Type B pancreatic cell (in vitro differentiated cells): ENCODE measurements at regions not wholly inside any gene's neighbourhood (a gene's known extent, or its start where the extent isn't known, plus 50 kb on each side); places are given as distances from the start of the nearest gene placed in this dataset.
A peak's percentile ranks its signal among the peaks of the same experiment; 100 is the strongest.

Source experiments
- DNase-seq: peaks from one replicate; pipeline ENCODE4 v3.0.0; 2021; ENCODE audit warnings: mixed read lengths; ENCODE audit not compliant: unreplicated experiment; ENCODE audit errors: extremely low spot score
- H3K27ac Mint-ChIP-seq: 2 replicates; pipeline ENCODE4 v1.8.0; 2021; ENCODE audit warnings: mild to moderate bottlenecking, mixed read lengths
- H3K27me3 Mint-ChIP-seq: 2 replicates; pipeline ENCODE4 v1.8.0; 2021; ENCODE audit warnings: mixed read lengths
- H3K36me3 Mint-ChIP-seq: 2 replicates; pipeline ENCODE4 v1.8.0; 2021; ENCODE audit warnings: mixed read lengths
- H3K4me1 Mint-ChIP-seq: one replicate; pipeline ENCODE4 v1.8.0; 2021; ENCODE audit warnings: mixed read lengths; ENCODE audit not compliant: unreplicated experiment
- H3K4me3 Mint-ChIP-seq: 2 replicates; pipeline ENCODE4 v1.8.0; 2021; ENCODE audit warnings: mild to moderate bottlenecking, mixed read lengths
- H3K9me3 Mint-ChIP-seq: 2 replicates; pipeline ENCODE4 v1.8.0; 2021; ENCODE audit warnings: mixed read lengths
- TF ChIP-seq, protein P1 (sequence below): fragments of 200-600 bp; sonication (generic); conservative IDR thresholded peaks from 2 replicates; pipeline ENCODE4 v1.5.0; 2021; ENCODE audit warnings: antibody characterized with exemption, mild to moderate bottlenecking

DNA sequence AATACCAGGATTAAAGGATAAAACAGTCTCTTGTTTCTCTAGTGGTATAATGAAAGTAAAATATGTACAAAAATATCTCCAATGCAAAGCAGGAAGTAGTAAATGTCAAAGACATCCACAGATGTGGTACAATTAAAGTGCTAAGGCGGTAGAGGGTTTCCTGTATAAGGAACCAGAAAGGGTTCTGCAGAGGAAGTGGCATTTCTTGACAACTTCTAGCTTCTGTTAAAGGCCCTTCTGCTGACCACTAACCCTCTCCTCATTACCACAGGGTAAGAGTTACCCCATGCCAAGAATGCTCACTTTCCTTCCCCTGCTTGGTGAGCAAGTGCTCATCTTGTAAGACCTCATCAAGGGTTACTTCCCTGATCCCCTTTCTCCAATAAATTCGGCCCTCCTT is 883.6 kb upstream of the NR2F2 start:
- no peak for DNase-seq
- Mint-ChIP-seq H3K27me3 (no peaks in the 10 kb centered on the region), H3K27ac (no peak overlapping the region), H3K9me3 (peaks cover 6% of the 10 kb centered on the region), H3K4me3 (no peak overlapping the region), H3K36me3 (no peaks in the 10 kb centered on the region), H3K4me1 (peaks cover 3% of the 10 kb centered on the region)
- TF ChIP-seq, protein P1, sequence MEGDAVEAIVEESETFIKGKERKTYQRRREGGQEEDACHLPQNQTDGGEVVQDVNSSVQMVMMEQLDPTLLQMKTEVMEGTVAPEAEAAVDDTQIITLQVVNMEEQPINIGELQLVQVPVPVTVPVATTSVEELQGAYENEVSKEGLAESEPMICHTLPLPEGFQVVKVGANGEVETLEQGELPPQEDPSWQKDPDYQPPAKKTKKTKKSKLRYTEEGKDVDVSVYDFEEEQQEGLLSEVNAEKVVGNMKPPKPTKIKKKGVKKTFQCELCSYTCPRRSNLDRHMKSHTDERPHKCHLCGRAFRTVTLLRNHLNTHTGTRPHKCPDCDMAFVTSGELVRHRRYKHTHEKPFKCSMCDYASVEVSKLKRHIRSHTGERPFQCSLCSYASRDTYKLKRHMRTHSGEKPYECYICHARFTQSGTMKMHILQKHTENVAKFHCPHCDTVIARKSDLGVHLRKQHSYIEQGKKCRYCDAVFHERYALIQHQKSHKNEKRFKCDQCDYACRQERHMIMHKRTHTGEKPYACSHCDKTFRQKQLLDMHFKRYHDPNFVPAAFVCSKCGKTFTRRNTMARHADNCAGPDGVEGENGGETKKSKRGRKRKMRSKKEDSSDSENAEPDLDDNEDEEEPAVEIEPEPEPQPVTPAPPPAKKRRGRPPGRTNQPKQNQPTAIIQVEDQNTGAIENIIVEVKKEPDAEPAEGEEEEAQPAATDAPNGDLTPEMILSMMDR, result no peak

DNA sequence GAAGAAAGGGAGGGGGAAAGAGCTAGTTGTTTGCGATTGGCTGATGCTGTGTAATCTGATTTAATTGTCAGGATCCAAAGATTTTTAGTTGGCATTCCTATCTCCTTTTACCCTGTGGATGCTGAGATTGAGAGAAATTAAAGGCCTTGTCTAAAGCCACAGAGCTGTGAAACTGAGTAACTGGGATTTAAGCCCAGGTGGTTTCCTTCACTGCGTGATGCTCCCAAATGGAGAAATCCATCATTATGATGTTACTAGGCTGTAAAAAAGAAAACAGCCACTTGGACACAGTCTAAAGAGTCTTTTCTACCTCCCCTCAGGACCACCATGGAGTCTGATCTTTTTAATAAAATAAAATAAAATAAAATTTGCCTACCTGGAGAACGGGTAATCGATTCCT is 883.0 kb upstream of the NR2F2 start:
- peaks cover 9% of the 10 kb centered on the region for H3K4me1 Mint-ChIP-seq
- no peak overlapping the region for H3K4me3 Mint-ChIP-seq
- H3K27me3 Mint-ChIP-seq, result no peaks in the 10 kb centered on the region
- DNase-seq, result no peak
- peaks cover 8% of the 10 kb centered on the region for H3K9me3 Mint-ChIP-seq
- TF ChIP-seq, protein P1, result no peak
- H3K36me3 Mint-ChIP-seq, result peaks cover 2% of the 10 kb centered on the region
- H3K27ac Mint-ChIP-seq, result no peak overlapping the region

- no peak overlapping the region for H3K4me3 Mint-ChIP-seq
- DNase-seq, result no peak
- TF ChIP-seq, protein P1, result no peak
- H3K36me3 Mint-ChIP-seq, result peaks cover 3% of the 10 kb centered on the region
- H3K27me3 Mint-ChIP-seq, result no peaks in the 10 kb centered on the region
- no peak overlapping the region for H3K27ac Mint-ChIP-seq
- peaks cover 3% of the 10 kb centered on the region for H3K9me3 Mint-ChIP-seq
- H3K4me1 Mint-ChIP-seq, result peaks cover 11% of the 10 kb centered on the region
Observed at GRCh38 chr15:95448531-95449229, 881.8 kb upstream of the NR2F2 start.

DNA sequence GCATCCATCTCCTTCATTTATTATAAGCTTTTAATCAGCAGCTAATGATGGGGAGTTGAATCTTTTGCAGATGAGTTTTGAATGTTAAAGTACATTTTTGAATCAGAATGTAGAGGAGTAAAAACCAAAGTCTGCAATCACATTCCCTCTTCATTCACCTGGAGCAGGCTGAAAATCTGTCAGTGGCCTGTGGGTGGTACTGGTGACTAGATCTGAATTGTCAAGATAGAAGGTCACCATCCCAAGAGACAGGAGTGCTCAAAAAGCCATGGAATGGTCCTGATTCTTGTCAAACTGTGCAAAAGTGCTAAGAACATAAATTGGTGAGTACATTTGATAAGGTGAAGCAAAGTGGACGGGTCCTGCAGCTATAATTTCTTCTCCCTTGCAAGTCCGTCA is 881.3 kb upstream of the NR2F2 start:
- H3K4me1 Mint-ChIP-seq, result peaks cover 16% of the 10 kb centered on the region
- H3K36me3 Mint-ChIP-seq, result peaks cover 3% of the 10 kb centered on the region
- no peaks in the 10 kb centered on the region for H3K27me3 Mint-ChIP-seq
- no peak overlapping the region for H3K4me3 Mint-ChIP-seq
- TF ChIP-seq, protein P1, result no peak
- H3K9me3 Mint-ChIP-seq, result peaks cover 3% of the 10 kb centered on the region
- no peak overlapping the region for H3K27ac Mint-ChIP-seq
- DNase-seq, result no peak

DNA sequence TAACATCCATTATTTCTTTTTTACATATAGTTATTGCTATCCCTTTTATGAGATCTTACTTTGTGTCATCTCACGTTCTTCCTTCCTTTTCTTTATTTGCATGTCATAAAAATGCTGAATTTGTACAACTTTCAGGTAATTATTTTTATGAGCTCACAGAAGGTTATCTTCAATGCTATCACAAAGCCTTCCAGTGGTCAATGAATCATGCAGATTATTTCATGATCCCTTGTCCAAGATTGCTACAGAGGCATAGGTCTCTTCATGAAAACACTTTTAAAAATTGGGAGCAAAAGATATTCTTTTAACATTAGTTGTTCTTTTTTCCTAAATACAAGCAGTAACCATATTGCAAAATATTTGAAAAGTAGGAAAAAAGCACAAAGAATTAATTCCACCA is 880.1 kb upstream of the NR2F2 start:
- TF ChIP-seq, protein P1, result no peak
- Mint-ChIP-seq H3K36me3 (peaks cover 3% of the 10 kb centered on the region), H3K27me3 (no peaks in the 10 kb centered on the region), H3K4me3 (no peak overlapping the region), H3K27ac (no peak overlapping the region), H3K4me1 (peaks cover 28% of the 10 kb centered on the region), H3K9me3 (peaks cover 3% of the 10 kb centered on the region)
- DNase-seq, result no peak

- Mint-ChIP-seq H3K9me3 (peaks cover 3% of the 10 kb centered on the region), H3K27me3 (no peaks in the 10 kb centered on the region), H3K4me3 (peak overlapping the region; percentile 6), H3K4me1 (peaks cover 30% of the 10 kb centered on the region), H3K36me3 (peaks cover 3% of the 10 kb centered on the region), H3K27ac (peak overlapping the region; percentile 30)
- TF ChIP-seq, protein P1, result no peak
- no peak for DNase-seq
Observed at GRCh38 chr15:95451938-95452337, 878.6 kb upstream of the NR2F2 start.
